Stimulated activated naive CD8-positive, alpha-beta T cell treated with anti-CD3 and anti-CD28 coated beads, Interleukin-15, Interleukin-2, amounts not matched to agents 100 U/mL and 50 U/mL, for 24 hours (primary cell): ENCODE measurements at regions not wholly inside any gene's neighbourhood (a gene's known extent, or its start where the extent isn't known, plus 50 kb on each side); places are given as distances from the start of the nearest gene placed in this dataset.

Experiments used
- ATAC-seq: fragments of 150-1000 bp; cut with Tn5 transposase; one replicate; pipeline ENCODE4 v1.10.0; 2021
- DNase-seq: peaks from one replicate; pipeline ENCODE4 v3.0.0; 2021

DNA sequence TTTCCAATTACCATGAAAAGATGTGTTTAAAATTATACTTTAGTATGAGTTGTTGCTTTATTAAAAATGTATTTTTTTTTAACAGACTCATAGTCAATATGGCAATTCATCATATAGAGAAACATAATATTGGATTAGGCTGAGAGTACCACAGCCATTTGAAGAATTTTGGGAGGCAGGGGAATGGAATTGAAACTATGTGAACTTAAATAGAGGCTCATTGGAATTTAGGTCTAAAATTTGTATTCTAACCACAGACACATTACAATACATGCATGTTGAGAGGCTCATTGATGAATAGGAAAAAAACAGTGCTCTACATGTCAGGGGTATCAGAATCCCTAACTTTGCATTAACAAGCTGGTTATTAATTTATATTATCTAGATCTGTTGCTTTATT is 269.6 kb downstream of the DKK2 start:
- ATAC-seq, result no peak
- no peak for DNase-seq

DNA sequence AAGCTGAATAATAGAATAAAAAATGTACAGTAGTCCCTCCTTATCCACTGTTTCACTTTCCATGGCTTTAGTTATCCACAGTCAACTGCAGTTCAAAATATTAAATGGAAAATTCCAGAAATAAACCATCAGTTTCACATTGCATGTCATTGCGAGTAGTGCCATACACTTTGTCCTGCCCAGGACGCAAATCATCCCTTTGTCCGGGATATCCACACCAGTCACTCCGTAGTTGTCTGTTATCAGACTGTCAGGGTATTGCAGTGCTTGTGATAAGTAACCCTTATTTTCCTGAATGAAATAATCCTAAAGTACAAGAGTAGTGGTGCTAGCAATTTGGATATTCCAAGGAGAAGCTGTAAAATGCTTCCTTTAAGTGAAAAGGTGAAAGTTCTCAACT is 271.3 kb downstream of the DKK2 start:
- DNase-seq, result no peak
- no peak for ATAC-seq

DNA sequence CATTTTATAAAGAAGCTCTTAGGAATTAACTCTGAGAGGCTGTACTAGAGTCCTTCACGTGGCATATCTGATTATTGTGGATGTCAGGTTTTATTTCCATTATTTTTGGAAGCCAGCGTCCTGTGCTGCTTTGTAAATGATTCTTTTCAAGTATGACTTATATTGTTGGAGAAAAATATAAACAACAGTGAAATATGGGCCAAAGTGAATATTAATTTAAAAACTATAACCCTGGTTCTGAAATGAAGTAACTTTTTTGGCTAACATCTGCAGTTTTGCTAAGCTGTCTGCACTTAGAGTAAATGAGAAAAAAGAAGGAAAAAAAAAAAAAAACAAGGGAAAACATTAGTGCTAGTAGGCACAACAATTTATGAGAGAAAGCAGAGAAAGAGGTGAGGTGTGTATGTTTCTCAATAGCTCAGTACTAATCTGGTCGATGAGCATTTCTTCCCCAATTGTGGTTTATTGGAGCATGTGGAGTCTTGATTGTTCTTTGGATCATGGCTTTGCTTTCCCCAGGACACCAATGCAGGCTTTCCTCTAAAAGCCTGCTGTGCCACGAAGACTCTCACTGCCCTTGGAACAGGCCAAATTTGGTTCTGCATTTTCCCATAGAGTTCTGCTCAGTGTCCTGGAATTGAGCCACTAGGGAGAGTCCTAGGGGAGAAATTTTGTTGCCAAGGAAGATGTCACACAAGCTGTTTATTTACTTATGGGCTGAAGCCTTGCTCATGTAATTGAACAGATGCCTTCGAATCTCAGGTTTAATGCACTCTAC is 273.3 kb downstream of the DKK2 start:
- no peak for ATAC-seq
- DNase-seq, result no peak

DNA sequence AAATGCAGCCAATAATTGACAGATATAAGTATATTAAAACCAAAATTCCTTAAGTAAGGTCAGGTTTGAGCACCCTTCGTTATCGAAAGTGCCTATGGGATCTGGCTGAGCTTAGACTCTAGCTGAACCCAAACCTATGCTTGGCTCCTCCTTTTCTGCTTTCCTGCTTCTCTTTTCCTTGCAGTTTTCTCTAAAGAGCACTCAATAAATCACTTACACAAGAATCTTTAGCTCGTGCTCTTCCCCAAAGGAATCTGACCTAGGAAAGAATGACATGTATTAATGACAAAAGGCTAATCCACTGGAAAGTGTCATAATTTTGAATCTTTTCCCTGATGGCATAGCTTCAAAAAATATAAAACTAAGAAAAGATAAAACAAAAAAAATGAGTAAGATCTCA is 282.7 kb downstream of the DKK2 start:
- DNase-seq, result no peak
- no peak for ATAC-seq

DNA sequence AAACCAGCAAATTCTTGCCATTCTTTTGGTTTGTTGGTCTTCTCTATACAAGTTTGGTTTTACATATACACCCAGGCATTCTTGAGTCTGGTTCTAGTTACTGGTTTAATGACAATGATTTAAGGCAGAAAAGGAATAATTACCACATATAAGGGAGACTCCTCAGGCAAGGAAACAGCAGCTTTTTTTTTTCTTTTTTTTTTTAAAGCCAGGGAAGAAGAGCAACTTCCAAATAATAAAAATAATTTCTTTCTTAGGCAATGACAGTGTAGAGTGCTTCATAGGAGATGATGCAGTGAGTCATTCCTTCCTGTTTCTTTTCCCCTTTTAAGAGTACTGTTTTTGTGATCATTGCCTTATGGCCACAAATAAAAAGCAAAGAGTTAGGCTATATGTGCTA is 289.7 kb downstream of the DKK2 start:
- ATAC-seq (no peak), DNase-seq (no peak)

DNA sequence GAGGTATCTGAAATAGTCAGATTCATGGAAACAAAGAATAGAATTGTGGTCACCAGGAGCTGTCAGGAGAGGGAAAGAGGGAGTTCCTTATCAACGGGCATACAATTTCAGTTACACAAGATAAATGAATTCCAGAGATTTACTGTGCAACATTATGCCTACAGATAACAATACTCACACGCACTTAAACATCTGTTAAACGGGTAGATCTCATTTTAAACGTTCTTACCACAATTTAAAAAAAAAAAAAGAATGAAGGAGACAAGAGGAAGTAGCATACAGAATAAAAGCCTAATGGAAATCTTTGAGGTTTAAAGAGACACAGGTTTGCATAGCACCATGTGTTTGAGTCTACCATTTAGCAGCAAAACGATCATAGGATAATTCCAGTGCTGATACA is 298.0 kb downstream of the DKK2 start:
- no peak for DNase-seq
- ATAC-seq, result no peak

DNA sequence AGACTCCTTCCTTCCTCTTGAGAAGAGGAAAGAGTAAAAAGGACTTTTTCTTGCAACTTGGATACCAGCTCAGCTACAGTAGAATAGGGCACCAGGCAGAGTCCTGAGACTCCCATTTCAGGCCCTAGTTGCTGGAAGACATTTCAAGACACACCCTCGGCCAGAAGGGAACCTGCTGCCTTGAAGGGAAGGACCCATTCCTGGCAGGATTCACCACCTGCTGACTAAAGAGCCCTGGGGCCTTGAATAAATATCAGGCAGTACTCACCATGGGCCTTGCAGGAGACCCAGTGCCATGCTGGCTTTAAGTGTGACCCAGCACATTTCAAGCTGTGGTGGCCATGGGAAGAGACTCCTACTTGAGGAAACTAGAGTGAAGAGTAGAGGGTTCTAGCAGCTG is 317.6 kb downstream of the DKK2 start:
- ATAC-seq (no peak), DNase-seq (no peak)

DNA sequence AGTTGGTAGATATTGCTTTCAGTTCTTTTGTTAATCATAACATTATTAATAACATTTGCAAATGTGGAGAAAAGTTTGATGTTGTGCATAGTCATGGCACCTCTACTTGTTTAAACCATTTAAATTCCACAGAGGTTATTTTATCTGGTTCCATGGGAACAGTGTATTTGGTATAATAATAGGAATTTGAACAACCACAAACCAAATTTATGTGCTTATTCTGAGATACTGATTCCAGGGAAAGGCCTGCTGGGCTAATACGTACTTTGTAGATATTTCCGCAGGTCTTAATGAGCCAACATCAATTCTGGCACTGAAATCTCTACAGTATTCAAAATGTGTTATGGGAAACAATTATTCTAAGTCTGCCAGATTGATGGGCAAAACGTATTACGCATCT is 319.0 kb downstream of the DKK2 start:
- no peak for DNase-seq
- ATAC-seq, result no peak

- DNase-seq, result no peak
Observed at GRCh38 chr4:106715825-106716224, 320.3 kb downstream of the DKK2 start.

GRCh38 chr4:106708464-106708816 is 327.7 kb downstream of the DKK2 start:
- DNase-seq, result no peak
- no peak for ATAC-seq

More at GRCh38 chr4:106715825-106716224, 320.3 kb downstream of the DKK2 start:
- ATAC-seq, result no peak

DNA sequence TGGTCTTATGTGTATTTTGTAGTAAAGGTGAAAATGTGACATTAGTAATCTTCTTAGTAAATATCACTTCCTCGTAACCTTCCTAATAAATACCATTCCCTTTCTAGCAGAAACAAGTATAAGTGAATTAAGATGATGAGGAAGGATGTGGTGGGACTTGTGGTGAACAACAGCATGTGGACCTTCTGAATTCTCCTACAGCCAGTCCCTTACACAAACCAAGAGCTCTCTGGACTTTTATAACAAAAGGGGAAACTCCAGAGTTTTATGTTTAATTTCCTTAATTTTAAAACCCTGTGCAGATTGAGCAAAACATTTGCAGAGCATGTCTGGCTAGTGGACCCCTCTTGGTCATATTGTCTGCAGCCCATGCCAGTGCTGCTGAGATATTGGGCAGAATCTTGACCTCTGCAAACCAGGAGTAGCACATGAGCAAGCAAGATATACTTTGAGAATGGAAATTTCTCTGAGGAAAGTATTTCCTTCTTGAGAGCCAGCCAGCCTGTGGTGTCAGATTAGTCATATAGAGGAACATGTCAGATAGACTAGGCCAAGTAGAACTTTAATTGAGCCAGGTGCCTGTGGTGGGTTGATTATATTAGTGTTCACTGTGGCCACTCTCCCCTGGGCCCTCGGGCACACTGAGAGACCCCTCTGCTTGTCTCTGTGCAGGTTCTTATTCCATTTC is 328.2 kb downstream of the DKK2 start:
- DNase-seq, result no peak
- no peak for ATAC-seq

DNA sequence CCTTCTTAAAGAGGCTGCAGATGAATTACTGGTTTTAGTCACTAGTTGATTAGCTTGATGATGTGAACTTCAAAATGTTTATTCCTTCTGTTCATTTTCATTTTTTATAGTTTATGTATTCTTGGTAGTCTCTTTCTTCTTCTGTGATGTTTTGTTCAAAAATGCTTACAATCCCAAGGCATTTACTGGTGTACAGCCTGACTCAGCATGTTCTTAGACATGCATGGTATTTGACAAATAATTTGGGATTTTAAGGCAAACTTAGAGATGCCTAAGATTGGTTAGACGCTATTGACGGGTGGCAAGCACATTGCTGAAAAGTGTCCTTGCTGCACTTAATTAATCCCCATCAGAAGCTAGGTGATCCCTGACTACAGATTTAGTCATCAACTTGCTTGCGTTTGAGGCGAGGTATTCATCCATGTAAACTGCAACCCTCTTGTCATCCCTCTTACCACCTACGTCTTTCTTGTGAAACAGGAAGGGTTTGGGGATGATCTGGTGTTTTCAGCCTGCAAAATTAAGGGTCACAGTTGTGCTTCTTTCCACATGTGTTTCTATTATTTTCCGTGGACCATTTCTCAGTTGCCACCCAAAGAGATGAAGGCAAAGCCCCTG is 331.8 kb downstream of the DKK2 start:
- ATAC-seq (no peak), DNase-seq (no peak)

DNA sequence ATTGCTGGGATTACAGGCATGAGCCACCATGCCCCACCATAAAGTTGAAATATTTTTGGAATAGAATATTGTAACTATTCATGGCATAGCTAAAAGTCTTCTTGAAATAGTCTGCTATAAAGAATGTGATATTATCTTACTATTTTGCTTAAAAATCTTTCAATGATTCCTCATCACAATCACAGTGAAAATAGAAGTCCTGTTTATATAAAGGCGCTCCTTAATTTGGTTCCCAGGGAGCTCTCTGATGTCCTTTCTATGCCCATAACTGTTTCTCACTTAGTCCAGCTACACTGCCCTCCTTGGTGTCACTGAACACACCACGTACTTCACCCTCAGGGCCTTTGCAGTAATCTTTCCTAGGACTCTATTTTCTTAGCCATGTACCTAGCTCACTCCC is 331.7 kb upstream of the GIMD1 start:
- ATAC-seq (no peak), DNase-seq (no peak)

GRCh38 chr4:106698621-106699195 is 330.1 kb upstream of the GIMD1 start:
- ATAC-seq, result no peak
- DNase-seq, result no peak

- DNase-seq (no peak), ATAC-seq (no peak)
Observed at GRCh38 chr4:106695501-106696262, 327.1 kb upstream of the GIMD1 start.

GRCh38 chr4:106694232-106694631 is 325.7 kb upstream of the GIMD1 start:
- ATAC-seq (no peak), DNase-seq (no peak)

- no peak for DNase-seq
- ATAC-seq, result no peak
Observed at GRCh38 chr4:106691749-106692148, 323.2 kb upstream of the GIMD1 start.

- no peak for DNase-seq
- no peak for ATAC-seq
Observed at GRCh38 chr4:106690487-106690886, 321.9 kb upstream of the GIMD1 start.

- no peak for DNase-seq
- ATAC-seq, result no peak
Observed at GRCh38 chr4:106687026-106687425, 318.4 kb upstream of the GIMD1 start.

- no peak for DNase-seq
- no peak for ATAC-seq
Observed at GRCh38 chr4:106681381-106681921, 312.9 kb upstream of the GIMD1 start.

- DNase-seq, result no peak
- no peak for ATAC-seq
Observed at GRCh38 chr4:106679063-106679462, 310.5 kb upstream of the GIMD1 start.

GRCh38 chr4:106677213-106677612 is 308.6 kb upstream of the GIMD1 start:
- DNase-seq, result no peak
- ATAC-seq, result no peak
